GM21367 (cell line): ENCODE measurements at regions not wholly inside any gene's neighbourhood (a gene's known extent, or its start where the extent isn't known, plus 50 kb on each side); places are given as distances from the start of the nearest gene placed in this dataset.

Source experiments
- ATAC-seq: cut with Tn5 transposase; IDR thresholded peaks from one replicate; pipeline ENCODE4 v1.9.1; 2021; ENCODE audit not compliant: unreplicated experiment

DNA sequence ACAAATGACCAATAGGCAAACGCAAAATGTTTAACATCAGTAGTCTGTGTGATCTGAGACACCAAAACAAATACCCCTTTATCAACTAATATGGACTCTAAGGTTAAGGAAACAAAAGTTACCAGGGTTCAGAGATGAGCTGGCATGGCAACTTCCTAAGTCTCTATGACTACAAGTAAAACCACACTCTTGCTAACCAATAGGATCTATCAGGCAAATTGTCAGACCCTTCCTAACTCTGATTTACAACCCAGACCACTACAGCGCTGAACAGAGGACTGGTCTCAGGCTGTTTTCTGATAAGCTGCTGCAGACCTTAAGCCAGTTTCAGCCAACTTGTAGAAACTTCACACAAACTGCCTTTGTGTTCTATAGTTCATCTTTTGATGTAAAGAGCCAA is 608.0 kb downstream of the TLL1 start:
- ATAC-seq = no peak

DNA sequence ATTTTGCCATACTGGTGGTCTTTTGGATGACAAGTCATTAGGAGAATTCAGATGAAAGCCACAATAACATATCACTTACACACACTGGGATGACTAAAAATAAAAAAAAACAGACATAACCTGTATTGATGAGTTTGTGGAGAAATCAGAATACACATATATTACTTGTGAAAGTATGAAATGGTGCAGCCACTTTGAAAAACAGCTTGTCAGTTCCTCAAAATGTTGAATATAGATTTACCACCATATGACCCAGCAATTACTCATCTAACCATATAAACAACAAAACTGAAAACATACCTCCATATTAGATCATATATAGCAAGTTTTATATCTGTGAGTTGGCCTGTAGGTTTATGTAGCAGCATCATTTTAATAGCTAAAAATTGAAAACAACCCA is 608.7 kb downstream of the TLL1 start:
- ATAC-seq = no peak

DNA sequence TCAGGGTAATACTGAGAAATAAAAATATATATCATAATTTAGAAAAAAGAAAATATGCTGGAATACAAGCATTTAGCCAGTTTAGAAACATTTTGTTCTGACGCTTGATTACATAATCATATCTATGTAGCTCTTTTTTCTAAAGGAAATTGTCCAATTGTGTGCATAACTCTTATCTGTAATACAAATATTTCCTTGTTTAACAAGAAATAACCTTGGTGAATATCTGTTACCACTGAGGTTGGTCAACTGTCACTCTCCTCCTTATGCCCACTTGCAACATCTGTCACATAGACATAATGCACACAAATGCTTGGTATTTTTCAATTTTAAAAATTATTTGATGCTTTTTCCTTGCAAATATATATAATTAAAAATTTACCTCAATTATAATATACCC is 609.7 kb downstream of the TLL1 start:
- no peak for ATAC-seq

DNA sequence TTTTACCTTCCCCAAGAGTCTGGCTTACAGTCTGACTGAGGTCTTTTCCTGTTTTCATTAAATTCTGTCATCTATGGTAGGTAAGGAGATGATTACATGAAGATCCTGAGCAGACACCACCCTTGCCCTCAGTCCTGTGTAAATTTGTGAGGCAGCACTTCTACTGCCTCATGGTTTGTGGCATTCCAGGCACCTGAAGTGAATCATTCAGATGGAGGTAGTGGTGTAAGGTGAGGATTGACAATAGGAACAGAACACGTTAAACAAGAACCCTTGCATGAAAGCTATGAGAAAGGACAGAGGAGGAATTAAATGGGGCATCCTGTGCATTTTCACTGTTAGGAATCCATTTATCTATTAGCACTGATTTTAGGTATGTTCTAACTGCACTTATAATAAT is 618.6 kb downstream of the TLL1 start:
- ATAC-seq = no peak

DNA sequence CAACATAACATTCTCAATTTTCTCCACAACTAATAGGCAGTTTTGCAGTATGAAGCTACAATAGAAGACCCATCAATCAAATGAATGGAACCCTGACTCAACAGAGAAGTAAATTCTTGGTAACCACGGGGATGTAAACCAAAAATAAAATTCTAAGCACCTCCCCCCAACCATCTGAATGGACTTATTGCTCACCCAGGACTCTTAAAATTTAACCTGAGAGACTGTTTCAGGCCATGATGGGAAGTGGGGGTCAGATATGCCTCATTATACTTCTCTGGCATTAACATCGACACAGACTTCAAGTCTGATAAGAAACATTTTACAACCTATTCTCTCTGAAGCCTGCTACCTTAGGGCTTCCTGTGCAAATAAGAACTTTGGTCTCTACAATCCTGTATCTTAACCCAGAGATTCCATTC is 620.9 kb downstream of the TLL1 start:
- ATAC-seq = no peak

DNA sequence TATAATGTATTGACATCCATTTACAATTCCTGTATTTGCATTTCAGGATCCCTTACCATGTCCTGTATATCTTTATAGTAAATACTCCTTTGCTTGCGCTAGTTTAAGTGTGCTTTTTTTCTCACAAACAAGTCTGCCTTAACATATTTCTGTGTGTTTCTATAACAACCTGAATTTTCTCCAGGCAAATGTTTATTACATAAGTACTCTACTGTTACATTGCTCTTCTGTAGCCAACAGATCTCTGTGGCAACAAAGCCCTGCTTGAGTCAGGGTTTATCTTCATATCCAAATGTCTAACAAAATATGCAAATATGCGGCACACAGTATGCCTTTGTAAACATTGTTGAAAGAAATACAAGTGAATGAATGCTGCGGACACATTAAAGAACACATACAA is 625.5 kb downstream of the TLL1 start:
- ATAC-seq = no peak

DNA sequence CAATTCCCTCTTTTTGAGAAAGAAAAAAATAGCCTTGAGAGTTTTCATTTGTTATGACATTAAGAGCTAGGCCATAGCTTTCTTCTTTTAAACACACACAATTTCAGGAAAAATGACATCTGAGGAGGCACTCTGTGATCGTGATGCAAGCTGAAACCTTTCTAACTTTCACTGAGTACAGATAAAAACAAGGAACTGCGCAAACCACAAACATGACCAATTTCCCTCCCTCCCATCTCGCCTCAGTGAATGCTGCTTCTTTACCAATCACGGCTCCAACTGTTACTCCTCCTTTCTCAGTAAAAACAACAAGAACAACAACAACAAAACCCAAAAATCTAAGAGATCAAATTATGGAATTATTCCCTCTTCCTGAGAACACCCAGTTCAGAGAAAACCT is 626.8 kb downstream of the TLL1 start:
- no peak for ATAC-seq

DNA sequence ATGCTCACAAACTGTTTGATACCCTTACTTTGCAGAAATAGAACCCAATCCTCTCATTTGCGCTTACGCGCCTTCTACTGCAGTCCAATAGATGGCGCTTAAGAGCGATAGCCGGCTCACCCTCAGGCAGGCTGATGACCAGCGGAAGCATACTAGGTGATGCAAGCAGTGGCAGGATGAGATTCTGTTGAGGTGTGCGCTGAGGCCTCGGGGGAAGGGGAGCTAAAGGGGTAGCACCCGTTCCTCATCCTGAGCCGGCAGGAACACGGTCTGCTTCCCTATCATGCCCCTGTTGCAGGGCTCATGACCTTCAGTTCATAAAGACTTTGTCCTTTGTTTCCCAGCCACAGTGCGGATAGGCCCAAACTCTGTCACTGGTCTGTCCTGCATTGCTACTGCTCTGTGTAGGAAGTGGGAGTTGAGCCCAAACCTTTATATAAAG is 628.9 kb downstream of the TLL1 start:
- peak; percentile 40 for ATAC-seq

DNA sequence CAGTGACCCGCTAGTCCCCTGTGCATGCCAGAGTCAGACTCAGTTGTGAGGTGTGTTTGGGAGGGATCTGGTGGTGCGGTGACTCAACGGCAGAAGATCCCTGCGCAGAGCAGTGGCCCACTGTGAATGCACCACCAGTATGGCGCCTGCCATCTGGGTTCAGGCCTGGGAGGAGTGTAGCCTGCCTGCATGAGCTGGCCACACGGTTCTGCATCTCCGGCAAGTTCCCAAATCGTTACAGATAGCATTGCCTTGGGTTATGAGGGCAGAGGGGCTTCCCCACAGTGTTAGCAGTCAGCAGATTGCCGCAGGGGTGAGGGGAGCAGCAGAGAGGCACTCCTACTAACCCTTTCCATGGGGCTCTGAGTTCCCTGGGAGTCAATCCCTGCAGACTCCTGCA is 629.6 kb downstream of the TLL1 start:
- ATAC-seq = no peak

DNA sequence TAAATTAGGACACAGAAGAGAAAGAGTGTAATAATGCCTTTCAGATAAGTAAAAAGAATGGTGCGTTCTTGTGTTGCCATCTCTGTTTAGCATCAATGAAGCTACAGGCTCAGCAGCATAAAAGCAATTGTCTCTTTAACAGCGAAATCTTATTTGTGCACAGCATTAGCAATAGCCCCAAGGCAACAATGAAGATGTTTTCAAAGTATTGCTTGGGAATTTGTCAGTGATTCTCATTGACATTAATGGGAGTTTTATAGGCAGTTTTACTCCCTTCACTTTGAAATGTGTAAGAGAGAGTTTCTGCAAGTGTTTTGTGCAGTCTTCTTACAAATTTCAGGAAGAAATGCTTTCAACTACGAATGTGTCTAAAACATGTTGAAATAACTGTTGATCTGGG is 633.0 kb downstream of the TLL1 start:
- no peak for ATAC-seq

DNA sequence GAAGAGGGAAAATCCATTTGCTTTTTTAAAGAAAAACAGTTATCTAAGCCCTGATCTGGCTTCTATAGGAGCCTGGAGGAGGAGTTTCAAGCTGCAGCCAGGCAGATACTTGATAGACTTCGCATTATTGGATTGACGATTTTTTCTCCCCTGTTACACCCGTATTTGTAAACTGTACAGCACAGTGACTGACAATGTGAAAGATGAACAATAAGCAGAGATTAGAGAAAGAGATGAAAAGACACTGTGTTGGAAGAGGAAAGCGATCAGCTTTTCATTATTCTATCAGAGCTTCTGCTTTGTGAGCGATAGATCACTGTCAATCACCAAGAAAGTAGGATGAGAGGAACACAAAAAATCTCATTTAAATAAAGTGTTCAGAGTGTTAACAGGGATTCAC is 639.2 kb downstream of the TLL1 start:
- no peak for ATAC-seq

DNA sequence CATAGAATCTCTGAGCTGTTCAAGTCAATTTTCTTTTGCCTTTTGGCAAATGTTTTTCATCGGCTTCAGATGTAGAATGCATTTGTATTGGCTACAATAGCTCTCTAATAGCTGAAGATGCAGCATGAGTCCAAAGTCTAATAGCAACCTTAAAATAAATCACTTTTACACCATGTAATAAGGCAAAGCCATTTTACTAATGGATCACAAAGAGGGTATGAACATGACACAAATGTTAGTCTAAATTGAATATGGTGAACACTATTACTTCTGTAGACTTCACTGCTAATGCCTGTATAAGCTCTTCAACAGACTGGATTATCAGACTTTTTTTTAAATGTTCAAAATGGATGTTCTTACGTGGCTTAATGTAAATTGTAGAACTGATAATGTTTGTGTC is 645.3 kb downstream of the TLL1 start:
- no peak for ATAC-seq

DNA sequence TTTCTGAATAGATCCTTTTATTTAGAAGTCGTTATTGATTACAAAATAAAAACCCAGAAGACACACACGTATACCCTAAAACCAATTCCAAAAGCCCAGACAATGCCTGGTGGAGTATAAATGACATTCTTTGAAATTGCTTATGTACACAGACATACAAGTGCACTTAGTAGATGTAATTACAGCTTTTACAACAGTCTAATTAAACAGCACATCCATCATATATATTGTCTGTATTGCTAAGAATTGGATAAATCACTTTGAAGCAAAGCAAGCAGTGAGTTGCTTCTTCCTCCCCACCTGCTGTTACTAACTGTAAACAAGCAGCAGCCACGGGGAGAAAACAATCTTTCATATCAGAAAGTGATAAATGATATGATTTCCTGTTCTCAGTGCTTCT is 645.7 kb downstream of the TLL1 start:
- no peak for ATAC-seq

DNA sequence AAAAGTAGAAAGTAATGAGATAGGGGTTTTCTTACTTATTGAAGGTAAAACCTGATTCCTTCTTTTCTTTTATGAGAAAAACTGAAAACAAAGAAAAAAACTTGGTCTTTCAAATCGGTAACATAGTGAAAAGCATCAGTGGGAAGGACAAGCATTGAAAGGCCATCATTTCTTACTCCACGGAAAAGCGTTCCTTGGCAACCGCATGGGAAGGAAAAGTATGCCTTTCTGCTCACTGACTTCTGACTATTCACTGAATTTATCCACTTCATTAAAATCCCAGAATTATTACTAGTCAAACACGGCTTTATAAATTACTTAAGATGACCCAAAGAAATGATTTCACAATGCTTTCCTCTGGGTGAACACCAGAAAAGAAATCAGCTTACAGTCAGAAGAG is 646.7 kb downstream of the TLL1 start:
- no peak for ATAC-seq

DNA sequence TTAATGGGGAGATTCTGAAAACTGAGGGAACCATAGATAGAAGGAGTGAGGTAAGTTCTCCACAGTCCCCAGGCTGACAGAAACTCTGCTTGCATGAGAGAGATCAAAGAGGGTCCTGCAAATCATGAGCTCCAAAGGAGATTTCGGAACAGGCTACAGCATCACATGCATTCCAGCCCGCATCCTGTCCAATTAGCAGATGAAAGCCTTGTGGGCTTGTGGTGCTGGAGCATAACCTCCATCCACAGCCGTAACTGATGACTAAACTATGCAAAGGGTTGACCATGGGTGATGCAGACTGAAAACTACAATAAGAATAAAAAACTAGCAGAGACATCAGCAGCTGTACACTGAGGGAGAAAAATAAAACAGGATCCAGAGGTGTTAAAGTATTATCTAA is 654.5 kb downstream of the TLL1 start:
- no peak for ATAC-seq

DNA sequence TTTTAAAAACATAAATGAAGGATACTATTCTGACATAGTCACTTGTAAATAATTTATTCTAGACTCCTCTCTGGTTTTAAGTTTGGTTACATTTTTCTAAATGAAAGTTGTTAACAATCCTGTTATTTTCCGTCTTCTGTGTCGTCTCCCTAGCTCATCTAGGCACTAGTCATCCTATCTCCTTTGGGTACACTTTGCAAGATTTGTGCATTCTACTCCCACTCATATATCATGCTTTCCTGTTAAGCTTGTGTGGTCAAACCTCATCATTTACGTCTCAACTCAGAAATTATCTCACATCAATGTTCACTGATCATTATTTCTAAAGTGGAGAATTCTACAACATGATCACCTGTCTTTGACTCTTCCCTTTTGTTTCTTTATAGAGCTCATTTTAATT is 658.7 kb downstream of the TLL1 start:
- no peak for ATAC-seq

DNA sequence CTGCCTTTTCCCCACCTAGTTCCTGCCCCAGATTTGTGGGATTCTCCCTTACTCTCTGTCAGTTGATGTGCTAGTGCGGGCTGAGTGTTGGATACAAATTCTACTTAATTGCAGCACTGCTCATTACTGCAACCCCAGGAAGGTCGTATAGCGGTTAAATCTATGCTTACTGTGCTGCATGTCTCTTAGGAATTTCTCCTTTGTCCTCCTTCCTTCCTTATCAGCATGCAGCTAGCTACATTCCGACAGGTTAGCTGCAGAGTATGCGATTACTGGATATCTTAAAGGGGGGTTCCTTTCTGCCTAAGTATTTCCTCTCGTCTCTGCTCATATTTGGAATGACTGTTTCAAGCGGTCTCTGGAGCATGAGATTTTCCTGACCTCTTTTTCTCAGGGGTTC is 662.8 kb downstream of the TLL1 start:
- no peak for ATAC-seq

DNA sequence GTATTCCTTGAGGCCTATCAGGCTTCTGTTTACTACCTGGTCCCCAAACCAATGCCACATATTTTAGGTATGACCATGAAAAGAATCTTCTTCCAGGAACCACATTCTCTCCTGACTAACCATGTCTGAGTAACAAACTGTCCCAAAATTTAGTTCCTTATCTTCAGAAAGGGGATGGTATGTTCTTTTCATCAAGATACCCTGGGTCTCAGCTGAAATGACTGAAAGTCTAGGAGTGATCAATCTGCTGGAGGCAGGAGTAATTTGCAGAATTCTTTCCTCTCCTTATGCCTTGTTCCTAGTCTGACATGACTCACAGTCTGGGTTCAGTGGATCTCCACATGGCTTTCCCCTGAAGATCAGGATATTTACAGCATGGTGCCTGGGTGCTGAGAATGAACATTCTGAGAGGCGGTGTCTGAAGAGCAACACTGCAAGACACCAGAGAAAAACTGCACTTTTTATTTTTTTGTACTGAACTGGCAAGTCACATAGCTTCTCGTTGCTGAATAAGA is 665.5 kb downstream of the TLL1 start:
- no peak for ATAC-seq

DNA sequence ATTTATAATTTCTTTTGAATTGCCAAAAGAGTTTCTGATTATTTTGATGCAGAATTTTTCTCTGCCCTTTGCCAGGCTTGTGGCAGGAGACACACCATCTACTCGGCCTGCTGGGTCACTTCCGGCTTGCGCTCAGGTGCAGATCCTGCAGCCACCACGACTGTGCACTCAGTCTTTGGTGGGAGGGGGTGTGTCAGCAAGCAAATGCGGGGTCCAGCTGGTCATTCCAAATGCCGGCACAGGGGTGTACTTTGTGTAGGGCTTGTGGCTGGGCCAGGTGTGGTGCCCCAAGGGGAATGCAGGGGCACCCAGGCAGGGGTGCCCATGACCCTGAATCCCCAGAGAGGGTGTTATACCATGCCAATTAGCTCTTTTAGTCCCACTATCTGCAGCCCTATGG is 673.0 kb downstream of the TLL1 start:
- no peak for ATAC-seq

DNA sequence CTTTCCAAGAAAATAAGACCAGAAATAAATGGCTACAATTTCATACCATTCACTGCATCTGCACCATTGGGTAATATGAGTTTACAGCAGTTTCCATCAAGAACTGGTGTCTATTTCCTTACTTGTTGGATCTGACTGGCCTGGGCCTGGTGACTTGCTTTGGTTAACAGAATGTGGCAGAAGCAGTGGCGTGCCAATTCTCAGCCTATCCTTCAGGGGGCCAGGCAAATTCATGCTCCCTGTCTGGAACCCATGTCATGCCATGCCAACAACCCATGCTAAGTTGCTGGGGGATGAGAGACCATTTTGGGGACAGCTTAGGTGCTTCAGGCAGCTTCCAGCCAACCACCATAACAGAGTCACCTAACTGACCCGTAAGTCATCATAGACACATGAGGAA is 656.7 kb downstream of the SPOCK3 start:
- no peak for ATAC-seq

DNA sequence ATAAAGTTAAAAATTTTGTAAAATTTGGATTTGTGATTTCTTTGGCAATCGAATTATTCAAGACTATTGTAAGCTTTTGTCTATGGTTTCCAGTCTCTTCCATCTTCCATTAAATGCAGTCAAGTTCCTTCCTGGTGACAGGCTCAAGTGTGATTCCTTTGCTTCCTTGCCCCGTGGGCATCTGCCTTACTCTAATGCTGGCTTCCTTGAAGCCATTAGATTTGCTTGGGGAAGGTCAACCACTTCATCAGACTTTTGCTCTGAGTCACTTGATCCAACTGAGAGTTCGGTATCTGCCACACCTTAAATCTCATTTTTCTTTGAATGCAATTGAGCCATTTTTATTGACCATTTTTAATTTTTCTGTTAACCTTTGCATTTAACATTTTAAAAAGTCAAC is 648.8 kb downstream of the SPOCK3 start:
- no peak for ATAC-seq

DNA sequence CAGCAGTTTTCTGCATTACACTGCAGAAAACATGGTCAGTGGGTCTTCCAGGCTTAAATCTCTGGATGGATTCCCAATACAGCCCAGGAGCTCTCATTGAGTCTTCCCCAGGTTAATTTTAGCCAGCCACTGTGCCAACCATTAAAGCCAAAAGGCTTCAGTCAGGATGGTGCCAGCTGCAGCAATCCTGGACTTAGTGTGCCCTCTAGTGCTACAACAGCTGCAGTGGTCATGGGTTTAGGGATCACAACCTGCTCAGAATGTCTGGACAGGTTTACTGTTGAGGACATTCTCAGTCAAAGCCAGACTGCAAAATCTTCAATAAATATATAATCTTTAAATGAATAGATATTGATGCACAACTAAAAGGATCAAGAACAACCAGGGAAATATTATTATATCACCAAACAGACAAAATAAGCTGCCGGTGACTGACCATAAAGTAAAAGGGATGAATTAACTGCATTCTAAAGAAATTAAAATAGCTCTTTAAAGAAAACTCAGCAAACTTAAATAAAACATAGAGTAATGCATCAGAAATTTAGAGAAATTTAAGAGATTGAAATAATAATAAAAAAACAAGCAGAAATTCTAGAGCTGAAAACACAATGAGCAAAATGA is 639.9 kb downstream of the SPOCK3 start:
- ATAC-seq = peak; percentile 81

DNA sequence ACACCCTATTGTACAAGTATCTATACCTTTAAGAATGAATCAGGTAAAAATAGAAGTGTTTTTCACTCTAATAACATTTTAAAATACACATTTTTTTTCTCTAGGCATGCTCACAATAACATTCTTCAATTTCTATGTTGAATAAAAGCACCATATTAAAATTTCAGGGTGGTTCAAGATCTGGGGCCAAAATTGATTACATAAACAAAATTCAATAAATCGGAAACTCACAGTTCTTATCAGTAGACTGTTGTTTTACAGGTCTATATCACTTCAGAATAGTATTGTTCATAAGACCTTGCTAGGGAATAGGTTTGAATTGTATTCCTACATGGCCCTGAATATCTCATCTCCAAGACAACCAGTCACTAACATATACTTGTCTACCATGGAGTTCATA is 634.0 kb downstream of the SPOCK3 start:
- no peak for ATAC-seq
